A549 (cell line): ENCODE measurements at regions not wholly inside any gene's neighbourhood (a gene's known extent, or its start where the extent isn't known, plus 50 kb on each side); places are given as distances from the start of the nearest gene placed in this dataset.

Experiments used
- ATAC-seq, 2 experiments: fragments of 200-7000 bp in 1 of 2; fragments of >200 bp in 1 of 2; cut with Nextera tagmentation in 1 of 2; cut with Tn5 transposase in 1 of 2; 3 replicates each; pipeline versions ENCODE4 v1.8.0 to v1.9.1; 2018 to 2020; ENCODE audit warnings: mild to moderate bottlenecking in 1 of 2, moderate library complexity in 1 of 2
- CTCF ChIA-PET: fragments of 300-600 bp; sonication (Branson Sonifier 250); formaldehyde crosslinking; extraction: SDS; loops from one replicate; lab custom pipeline; 2021; ENCODE audit warnings: antibody characterized with exemption, inconsistent platforms; lab: Yijun Ruan, JAX
- POLR2A ChIA-PET: fragments of 350-600 bp; formaldehyde crosslinking; extraction: SDS; loops from one replicate; lab custom pipeline; 2021; ENCODE audit warnings: antibody characterized with exemption, inconsistent platforms; lab: Yijun Ruan, JAX
- DNase-seq, 2 experiments: peaks; one replicate each; pipeline versions ENCODE4 v3.0.0 to v3.0.0-alpha.2; 2011 to 2016; ENCODE audit warnings: low read depth in 1 of 2, low spot score in 1 of 2
- FAIRE-seq: peaks from 2 replicates; lab custom pipeline; 2011; peaks lifted over from hg19 to GRCh38; lab: Jason Lieb, UNC
- H3K27ac ChIP-seq, 2 experiments: fragments of >200 bp; sonication (Bioruptor Twin); formaldehyde crosslinking; 3 replicates each; pipeline ENCODE4 v1.5.1; 2016 to 2017
- H3K4me1 ChIP-seq: fragments of >200 bp; sonication (Bioruptor Twin); formaldehyde crosslinking; 3 replicates; pipeline ENCODE4 v1.6.1; 2016
- H3K4me2 ChIP-seq: fragments of >200 bp; sonication (Bioruptor Twin); formaldehyde crosslinking; 3 replicates; pipeline ENCODE4 v1.6.1; 2016
- H3K4me3 ChIP-seq: fragments of >200 bp; sonication (Bioruptor Twin); formaldehyde crosslinking; 3 replicates; pipeline ENCODE4 v1.5.1; 2016
- H3K9me3 ChIP-seq: fragments of >200 bp; sonication (Bioruptor Twin); formaldehyde crosslinking; 3 replicates; pipeline ENCODE4 v1.6.1; 2016
- BCL3 ChIP-seq: fragments of >200 bp; sonication (Bioruptor Twin); formaldehyde crosslinking; IDR thresholded peaks from 3 replicates; pipeline ENCODE4 v1.6.1; 2016
- CHD4 ChIP-seq: fragments of 200-600 bp; sonication (generic); IDR thresholded peaks from 2 replicates; pipeline ENCODE4 v1.6.1; 2016; ENCODE audit warnings: antibody characterized with exemption, mild to moderate bottlenecking, borderline replicate concordance
- E2F6 ChIP-seq: IDR thresholded peaks from 2 replicates; pipeline ENCODE4 v1.6.1; 2012; ENCODE audit warnings: low read depth, borderline replicate concordance
- EHMT2 ChIP-seq: fragments of 200-600 bp; sonication (generic); IDR thresholded peaks from 2 replicates; pipeline ENCODE4 v1.6.1; 2016; ENCODE audit warnings: antibody characterized with exemption, low read depth, mild to moderate bottlenecking, moderate library complexity
- EP300 ChIP-seq, 2 experiments: fragments of >200 bp; sonication (Bioruptor Twin); formaldehyde crosslinking; IDR thresholded peaks; 2 replicates in 1 of 2; 3 replicates in 1 of 2; pipeline ENCODE4 v1.6.1; 2016 to 2017
- FOSL2 ChIP-seq, 2 experiments: fragments of 450-650 bp in 1 of 2; fragments of >200 bp in 1 of 2; sonication (Bioruptor Twin) in 1 of 2; formaldehyde crosslinking; IDR thresholded peaks; 2 replicates each; pipeline versions ENCODE4 v1.5.0 to v1.6.1; 2016 to 2020; ENCODE audit warnings: mild to moderate bottlenecking in 1 of 2, moderate library complexity in 1 of 2
- HES2 ChIP-seq: fragments of >200 bp; sonication (Bioruptor Twin); formaldehyde crosslinking; IDR thresholded peaks from 2 replicates; pipeline ENCODE4 v1.6.1; 2016
- HMGXB4 ChIP-seq: fragments of 250-450 bp; sonication (Bioruptor Pico); IDR thresholded peaks from 2 replicates; pipeline ENCODE4 v1.5.0; 2021; ENCODE audit warnings: mild to moderate bottlenecking, moderate library complexity, borderline replicate concordance
- HOXA7 ChIP-seq: fragments of 250-450 bp; sonication (Bioruptor Pico); IDR thresholded peaks from 2 replicates; pipeline ENCODE4 v1.5.0; 2020; ENCODE audit warnings: mild to moderate bottlenecking, moderate library complexity
- KDM1A ChIP-seq: fragments of 200-600 bp; sonication (generic); IDR thresholded peaks from 2 replicates; pipeline ENCODE4 v1.6.1; 2016; ENCODE audit warnings: low read depth, mild to moderate bottlenecking
- MAZ ChIP-seq: fragments of 150-350 bp; IDR thresholded peaks from 2 replicates; pipeline ENCODE4 v1.6.1; 2014; ENCODE audit warnings: antibody characterized with exemption, low read depth, low read length, borderline replicate concordance
- NPAS2 ChIP-seq: fragments of 250-450 bp; sonication (Bioruptor Pico); IDR thresholded peaks from 2 replicates; pipeline ENCODE4 v1.8.0; 2022; ENCODE audit warnings: mild to moderate bottlenecking, moderate library complexity, borderline replicate concordance
- NR3C1 ChIP-seq: fragments of >200 bp; sonication (Bioruptor Twin); formaldehyde crosslinking; IDR thresholded peaks from 3 replicates; pipeline ENCODE4 v1.6.1; 2017
- RAD21 ChIP-seq, 2 experiments: fragments of >200 bp in 1 of 2; sonication (Bioruptor Twin) in 1 of 2; formaldehyde crosslinking in 1 of 2; IDR thresholded peaks in 1 of 2; conservative IDR thresholded peaks in 1 of 2; 2 replicates in 1 of 2; 3 replicates in 1 of 2; pipeline ENCODE4 v1.6.1; 2012 to 2018; ENCODE audit warnings: inconsistent platforms in 1 of 2
- RARB ChIP-seq: fragments of 250-450 bp; sonication (Bioruptor Pico); IDR thresholded peaks from 2 replicates; pipeline ENCODE4 v1.8.0; 2021; ENCODE audit warnings: mild to moderate bottlenecking, moderate library complexity
- REST ChIP-seq: fragments of 200-600 bp; sonication (generic); IDR thresholded peaks from 2 replicates; pipeline ENCODE4 v1.6.1; 2016; ENCODE audit warnings: antibody characterized with exemption, mild to moderate bottlenecking, moderate library complexity
- SMC3 ChIP-seq: fragments of >200 bp; sonication (Bioruptor Twin); formaldehyde crosslinking; IDR thresholded peaks from 3 replicates; pipeline ENCODE4 v1.6.1; 2018; ENCODE audit warnings: inconsistent platforms
- SREBF2 ChIP-seq: fragments of 450-650 bp; IDR thresholded peaks from 2 replicates; pipeline ENCODE4 v1.6.1; 2014; ENCODE audit warnings: mild to moderate bottlenecking, moderate library complexity
- ZFP36 ChIP-seq: fragments of 450-650 bp; IDR thresholded peaks from 2 replicates; pipeline ENCODE4 v1.6.1; 2014; ENCODE audit warnings: borderline replicate concordance; ENCODE audit not compliant: partially characterized antibody
- ZNF302 ChIP-seq: fragments of 250-450 bp; sonication (Bioruptor Pico); IDR thresholded peaks from 2 replicates; pipeline ENCODE4 v1.9.0; 2021; ENCODE audit warnings: inconsistent platforms, mild to moderate bottlenecking, moderate library complexity
- WGBS: methylation state at CpG from one replicate; pipeline ENCODE4 v1.1.6; 2017; ENCODE audit errors: missing lambda C conversion rate; 5-methylcytosine and 5-hydroxymethylcytosine counted together

- CTCF ChIA-PET: no interaction called here
- Histone ChIP-seq H3K27ac (no peak overlapping the region), H3K9me3 (no peaks in the 10 kb centered on the region)
- ATAC-seq (no peak), DNase-seq (no peak)
- TF ChIP-seq EP300 (IDR thresholded peaks at IDR 0.05) (no peak), SMC3 (no peak), RARB (no peak), RAD21 (conservative IDR thresholded peaks at IDR 0.05 in 1 of 2, IDR thresholded peaks at IDR 0.05 in 1 of 2) (no peak), HMGXB4 (no peak), CHD4 (no peak), E2F6 (no peak)
- TF ChIP-seq, all 56 proteins: peak for 0
- 56% methylated on average over 4 of the region's 4 CpGs for WGBS
- Histone ChIP-seq H3K4me3 (no peak overlapping the region), H3K4me2 (no peak overlapping the region), H3K4me1 (peaks cover 6% of the 10 kb centered on the region; the same call in 2 of the 3 replicates)
- POLR2A ChIA-PET: no interaction called here
- FAIRE-seq: no peak
Measured at GRCh38 chr4:84378983-84379382, 120.1 kb downstream of the NKX6-1 start.

- no peak overlapping the region for H3K4me2 ChIP-seq
- no peak for DNase-seq
- FAIRE-seq: no peak
- TF ChIP-seq MAZ (no peak), ZNF302 (CRISPR knock-in tag) (no peak), EHMT2 (no peak), BCL3 (no peak), ZFP36 (no peak), HES2 (no peak), FOSL2 (IDR thresholded peaks at IDR 0.05) (no peak), FOSL2 (CRISPR knock-in tag; IDR thresholded peaks at IDR 0.05) (no peak), HOXA7 (no peak), KDM1A (no peak), NPAS2 (no peak), REST (no peak), RARB (no peak), SMC3 (no peak), NR3C1 (no peak), SREBF2 (no peak)
- TF ChIP-seq, all 56 proteins: peak for 0
- Histone ChIP-seq H3K27ac (no peak overlapping the region), H3K9me3 (no peaks in the 10 kb centered on the region), H3K4me3 (no peak overlapping the region), H3K4me1 (peaks cover 6% of the 10 kb centered on the region; the same call in 2 of the 3 replicates)
- ATAC-seq: no peak
- WGBS: 87% methylated on average over 5 of the region's 5 CpGs
- ChIA-PET POLR2A (no interaction called here), CTCF (no interaction called here)
Measured at GRCh38 chr4:84378356-84378755, 120.7 kb downstream of the NKX6-1 start.
